ENCODE measurements at regions not wholly inside any gene's neighbourhood (a gene's known extent, or its start where the extent isn't known, plus 50 kb on each side); places are given as distances from the start of the nearest gene placed in this dataset.

- no peak for DNase-seq
- WGBS (ENCODE audit: extremely low coverage, insufficient coverage, low lambda C conversion rate) = no CpG with 5 or more reads among the region's 1 CpG
- Histone ChIP-seq H3K4me3 (ENCODE audit: low read length) (no peak overlapping the region), H3K27ac (ENCODE audit: low read depth, low read length) (no peak overlapping the region), H3K56ac (ENCODE audit: low read length) (no peak overlapping the region), H3K27me3 (ENCODE audit: insufficient read depth, low read length, poor library complexity) (no peaks in the 10 kb centered on the region), H2BK120ac (ENCODE audit: low read depth, low read length) (no peak overlapping the region), H3K4me1 (ENCODE audit: control insufficient read depth, low read depth, low read length) (no peaks in the 10 kb centered on the region), H4K5ac (ENCODE audit: low read length) (no peak overlapping the region), H3K79me2 (ENCODE audit: control insufficient read depth, insufficient read depth, low read length) (no peaks in the 10 kb centered on the region), H3K4ac (ENCODE audit: low read depth, low read length) (no peak overlapping the region), H2BK15ac (replicated peaks; ENCODE audit: low read depth) (no peak overlapping the region), H3K79me1 (ENCODE audit: low read length) (no peaks in the 10 kb centered on the region), H3K9ac (ENCODE audit: low read length) (no peak overlapping the region), H2BK5ac (ENCODE audit: low read length) (no peak overlapping the region), H3K36me3 (ENCODE audit: control insufficient read depth, insufficient read depth, low read length) (no peaks in the 10 kb centered on the region), H4K8ac (ENCODE audit: low read depth, low read length) (no peak overlapping the region), H2AK5ac (ENCODE audit: low read length) (no peak overlapping the region), H3K18ac (ENCODE audit: low read length) (no peak overlapping the region), H3K4me2 (ENCODE audit: low read length) (no peak overlapping the region), H3K23ac (ENCODE audit: low read length) (no peak overlapping the region)
Observed at GRCh38 chr7:112640685-112641084, 149.5 kb downstream of the TMEM168 start.

GRCh38 chr7:112646783-112647182, 143.4 kb downstream of the TMEM168 start:
- H3K36me3 ChIP-seq (ENCODE audit: control insufficient read depth, insufficient read depth, low read length) = no peaks in the 10 kb centered on the region
- H3K4me2 ChIP-seq (ENCODE audit: low read length) = no peak overlapping the region
- DNase-seq = peak; percentile 87
- no peak overlapping the region for H2AK5ac ChIP-seq (ENCODE audit: low read length)
- H2BK5ac ChIP-seq (ENCODE audit: low read length) = no peak overlapping the region
- no peak overlapping the region for H3K4ac ChIP-seq (ENCODE audit: low read depth, low read length)
- no peak overlapping the region for H4K8ac ChIP-seq (ENCODE audit: low read depth, low read length)
- H3K4me1 ChIP-seq (ENCODE audit: control insufficient read depth, low read depth, low read length) = peaks cover 3% of the 10 kb centered on the region
- H3K79me2 ChIP-seq (ENCODE audit: control insufficient read depth, insufficient read depth, low read length) = no peaks in the 10 kb centered on the region
- H3K9ac ChIP-seq (ENCODE audit: low read length) = no peak overlapping the region
- H3K18ac ChIP-seq (ENCODE audit: low read length) = no peak overlapping the region
- no peak overlapping the region for H3K4me3 ChIP-seq (ENCODE audit: low read length)
- no peaks in the 10 kb centered on the region for H3K27me3 ChIP-seq (ENCODE audit: insufficient read depth, low read length, poor library complexity)
- H3K79me1 ChIP-seq (ENCODE audit: low read length) = no peaks in the 10 kb centered on the region
- H3K56ac ChIP-seq (ENCODE audit: low read length) = peak overlapping the region; percentile 60
- no peak overlapping the region for H2BK120ac ChIP-seq (ENCODE audit: low read depth, low read length)
- no peak overlapping the region for H3K27ac ChIP-seq (ENCODE audit: low read depth, low read length)
- H4K5ac ChIP-seq (ENCODE audit: low read length) = no peak overlapping the region
- H3K23ac ChIP-seq (ENCODE audit: low read length) = no peak overlapping the region
- WGBS (ENCODE audit: extremely low coverage, insufficient coverage, low lambda C conversion rate) = no CpG with 5 or more reads among the region's 5 CpGs
- no peak overlapping the region for H2BK15ac ChIP-seq (replicated peaks; ENCODE audit: low read depth)

- H3K56ac ChIP-seq (ENCODE audit: low read length) = no peak overlapping the region
- H3K79me2 ChIP-seq (ENCODE audit: control insufficient read depth, insufficient read depth, low read length) = no peaks in the 10 kb centered on the region
- no CpG with 5 or more reads among the region's 2 CpGs for WGBS (ENCODE audit: extremely low coverage, insufficient coverage, low lambda C conversion rate)
- no peak overlapping the region for H4K5ac ChIP-seq (ENCODE audit: low read length)
- no peak overlapping the region for H3K4me2 ChIP-seq (ENCODE audit: low read length)
- H3K4me3 ChIP-seq (ENCODE audit: low read length) = no peak overlapping the region
- no peak overlapping the region for H3K27ac ChIP-seq (ENCODE audit: low read depth, low read length)
- no peak overlapping the region for H3K18ac ChIP-seq (ENCODE audit: low read length)
- H3K79me1 ChIP-seq (ENCODE audit: low read length) = no peaks in the 10 kb centered on the region
- no peak for DNase-seq
- no peak overlapping the region for H2BK15ac ChIP-seq (replicated peaks; ENCODE audit: low read depth)
- no peak overlapping the region for H2BK5ac ChIP-seq (ENCODE audit: low read length)
- no peak overlapping the region for H2BK120ac ChIP-seq (ENCODE audit: low read depth, low read length)
- H3K9ac ChIP-seq (ENCODE audit: low read length) = no peak overlapping the region
- no peak overlapping the region for H3K23ac ChIP-seq (ENCODE audit: low read length)
- no peaks in the 10 kb centered on the region for H3K27me3 ChIP-seq (ENCODE audit: insufficient read depth, low read length, poor library complexity)
- no peak overlapping the region for H3K4ac ChIP-seq (ENCODE audit: low read depth, low read length)
- H3K4me1 ChIP-seq (ENCODE audit: control insufficient read depth, low read depth, low read length) = peaks cover 3% of the 10 kb centered on the region
- H3K36me3 ChIP-seq (ENCODE audit: control insufficient read depth, insufficient read depth, low read length) = no peaks in the 10 kb centered on the region
- H2AK5ac ChIP-seq (ENCODE audit: low read length) = no peak overlapping the region
- H4K8ac ChIP-seq (ENCODE audit: low read depth, low read length) = no peak overlapping the region
Observed at GRCh38 chr7:112648781-112649180, 141.4 kb downstream of the TMEM168 start.

DNA sequence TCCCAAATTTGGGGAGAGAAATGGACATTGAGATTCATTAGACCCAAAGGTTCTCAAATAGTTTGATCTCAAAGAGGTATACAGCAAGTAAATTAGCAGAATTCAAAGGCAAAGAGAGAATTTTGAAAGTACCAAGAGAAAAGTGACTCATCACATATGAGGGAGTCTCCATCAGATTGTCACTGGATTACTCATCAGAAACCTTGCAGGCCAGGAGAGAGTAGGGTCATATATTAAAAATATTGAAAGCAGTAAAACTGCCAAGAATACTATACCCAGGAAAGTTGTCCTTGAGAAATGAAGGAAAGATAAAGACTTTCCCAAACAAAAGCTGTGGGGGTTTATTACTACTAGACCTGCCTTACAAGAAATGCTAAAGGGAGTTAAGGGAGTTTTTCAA, 140.6 kb downstream of the TMEM168 start:
- Histone ChIP-seq H2AK5ac (ENCODE audit: low read length) (no peak overlapping the region), H4K5ac (ENCODE audit: low read length) (no peak overlapping the region)
- no peak for DNase-seq

GRCh38 chr7:112654322-112655216, 135.6 kb downstream of the TMEM168 start:
- H3K4me3 ChIP-seq (ENCODE audit: low read length) = no peak overlapping the region
- WGBS (ENCODE audit: extremely low coverage, insufficient coverage, low lambda C conversion rate) = no CpG with 5 or more reads among the region's 4 CpGs
- H3K27ac ChIP-seq (ENCODE audit: low read depth, low read length) = no peak overlapping the region
- no peak overlapping the region for H4K8ac ChIP-seq (ENCODE audit: low read depth, low read length)
- H3K79me1 ChIP-seq (ENCODE audit: low read length) = no peaks in the 10 kb centered on the region
- H3K18ac ChIP-seq (ENCODE audit: low read length) = no peak overlapping the region
- no peak overlapping the region for H2AK5ac ChIP-seq (ENCODE audit: low read length)
- no peak overlapping the region for H4K5ac ChIP-seq (ENCODE audit: low read length)
- H3K36me3 ChIP-seq (ENCODE audit: control insufficient read depth, insufficient read depth, low read length) = no peaks in the 10 kb centered on the region
- no peak for DNase-seq
- H2BK120ac ChIP-seq (ENCODE audit: low read depth, low read length) = no peak overlapping the region
- no peaks in the 10 kb centered on the region for H3K4me1 ChIP-seq (ENCODE audit: control insufficient read depth, low read depth, low read length)
- H3K79me2 ChIP-seq (ENCODE audit: control insufficient read depth, insufficient read depth, low read length) = no peaks in the 10 kb centered on the region
- H3K4ac ChIP-seq (ENCODE audit: low read depth, low read length) = no peak overlapping the region
- H3K27me3 ChIP-seq (ENCODE audit: insufficient read depth, low read length, poor library complexity) = no peaks in the 10 kb centered on the region
- no peak overlapping the region for H3K4me2 ChIP-seq (ENCODE audit: low read length)
- H2BK15ac ChIP-seq (replicated peaks; ENCODE audit: low read depth) = no peak overlapping the region
- H2BK5ac ChIP-seq (ENCODE audit: low read length) = no peak overlapping the region
- H3K9ac ChIP-seq (ENCODE audit: low read length) = no peak overlapping the region
- no peak overlapping the region for H3K23ac ChIP-seq (ENCODE audit: low read length)
- no peak overlapping the region for H3K56ac ChIP-seq (ENCODE audit: low read length)

More for the DNA sequence above, 140.6 kb downstream of the TMEM168 start:
- no peak overlapping the region for H3K4me3 ChIP-seq (ENCODE audit: low read length)
- H3K9ac ChIP-seq (ENCODE audit: low read length) = no peak overlapping the region
- H3K79me2 ChIP-seq (ENCODE audit: control insufficient read depth, insufficient read depth, low read length) = no peaks in the 10 kb centered on the region
- H3K18ac ChIP-seq (ENCODE audit: low read length) = no peak overlapping the region
- H4K8ac ChIP-seq (ENCODE audit: low read depth, low read length) = no peak overlapping the region
- no peaks in the 10 kb centered on the region for H3K79me1 ChIP-seq (ENCODE audit: low read length)
- H3K23ac ChIP-seq (ENCODE audit: low read length) = no peak overlapping the region
- no peak overlapping the region for H2BK120ac ChIP-seq (ENCODE audit: low read depth, low read length)
- no peaks in the 10 kb centered on the region for H3K36me3 ChIP-seq (ENCODE audit: control insufficient read depth, insufficient read depth, low read length)
- H2BK15ac ChIP-seq (replicated peaks; ENCODE audit: low read depth) = no peak overlapping the region
- no peak overlapping the region for H3K4me2 ChIP-seq (ENCODE audit: low read length)
- H2BK5ac ChIP-seq (ENCODE audit: low read length) = no peak overlapping the region
- no peaks in the 10 kb centered on the region for H3K27me3 ChIP-seq (ENCODE audit: insufficient read depth, low read length, poor library complexity)
- H3K4ac ChIP-seq (ENCODE audit: low read depth, low read length) = no peak overlapping the region
- peaks cover 3% of the 10 kb centered on the region for H3K4me1 ChIP-seq (ENCODE audit: control insufficient read depth, low read depth, low read length)
- H3K27ac ChIP-seq (ENCODE audit: low read depth, low read length) = no peak overlapping the region
- H3K56ac ChIP-seq (ENCODE audit: low read length) = no peak overlapping the region

DNA sequence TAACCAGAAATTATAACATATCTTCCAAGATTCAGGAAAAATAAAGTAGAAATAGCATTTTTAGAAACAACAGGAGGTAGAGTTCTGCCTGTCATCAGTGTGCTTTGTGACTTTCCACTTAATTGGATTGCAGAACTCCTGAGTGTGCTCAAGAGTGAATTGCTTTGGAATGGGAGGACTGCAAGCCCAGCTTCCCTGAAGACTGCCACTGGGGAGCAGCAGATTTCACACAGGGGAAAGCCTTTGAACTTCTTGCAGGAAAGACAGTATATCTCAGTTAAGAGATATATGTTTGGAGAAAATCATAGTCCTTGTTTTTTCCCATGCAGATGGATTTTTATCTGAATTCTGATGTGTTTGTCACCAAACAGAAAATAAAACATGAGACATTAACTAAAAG, 124.5 kb downstream of the TMEM168 start:
- Histone ChIP-seq H3K4me2 (ENCODE audit: low read length) (no peak overlapping the region), H3K56ac (ENCODE audit: low read length) (no peak overlapping the region), H3K18ac (ENCODE audit: low read length) (no peak overlapping the region), H3K9ac (ENCODE audit: low read length) (no peak overlapping the region), H2BK120ac (ENCODE audit: low read depth, low read length) (no peak overlapping the region), H3K79me2 (ENCODE audit: control insufficient read depth, insufficient read depth, low read length) (no peaks in the 10 kb centered on the region), H3K4me3 (ENCODE audit: low read length) (no peak overlapping the region), H2BK15ac (replicated peaks; ENCODE audit: low read depth) (no peak overlapping the region), H3K79me1 (ENCODE audit: low read length) (no peaks in the 10 kb centered on the region), H3K27ac (ENCODE audit: low read depth, low read length) (no peak overlapping the region), H2BK5ac (ENCODE audit: low read length) (no peak overlapping the region), H3K23ac (ENCODE audit: low read length) (no peak overlapping the region), H4K8ac (ENCODE audit: low read depth, low read length) (no peak overlapping the region), H3K27me3 (ENCODE audit: insufficient read depth, low read length, poor library complexity) (no peaks in the 10 kb centered on the region), H4K5ac (ENCODE audit: low read length) (no peak overlapping the region), H2AK5ac (ENCODE audit: low read length) (no peak overlapping the region), H3K36me3 (ENCODE audit: control insufficient read depth, insufficient read depth, low read length) (no peaks in the 10 kb centered on the region), H3K4ac (ENCODE audit: low read depth, low read length) (no peak overlapping the region), H3K4me1 (ENCODE audit: control insufficient read depth, low read depth, low read length) (peaks cover 2% of the 10 kb centered on the region)
- DNase-seq = peak; percentile 90

All from mesendoderm (in vitro differentiated cells).